Hepatocyte (in vitro differentiated cells): ENCODE measurements at regions not wholly inside any gene's neighbourhood (a gene's known extent, or its start where the extent isn't known, plus 50 kb on each side); places are given as distances from the start of the nearest gene placed in this dataset.

Source experiments
- DNase-seq: peaks from one replicate; pipeline ENCODE4 v3.0.0-alpha.2; 2016; ENCODE audit warnings: low spot score
- H2AFZ ChIP-seq: fragments of 200-600 bp; sonication (generic); 2 replicates; pipeline ENCODE4 v1.6.0; 2016; ENCODE audit warnings: antibody characterized with exemption, mild to moderate bottlenecking
- H3K27ac ChIP-seq: fragments of 200-600 bp; sonication (generic); 2 replicates; pipeline ENCODE4 v1.5.1; 2016; ENCODE audit warnings: mild to moderate bottlenecking
- H3K27me3 ChIP-seq: fragments of 200-600 bp; sonication (generic); 2 replicates; pipeline ENCODE4 v1.6.1; 2016
- H3K36me3 ChIP-seq: fragments of 200-600 bp; sonication (generic); replicated peaks from 2 replicates; pipeline ENCODE4 v1.5.1; 2016; ENCODE audit warnings: low read depth; ENCODE audit not compliant: insufficient read depth
- H3K4me1 ChIP-seq: fragments of 200-600 bp; sonication (generic); 2 replicates; pipeline ENCODE4 v1.5.1; 2016; ENCODE audit warnings: mild to moderate bottlenecking, moderate library complexity; ENCODE audit not compliant: insufficient read depth
- H3K4me2 ChIP-seq: fragments of 200-600 bp; sonication (generic); 2 replicates; pipeline ENCODE4 v1.6.0; 2016
- H3K4me3 ChIP-seq: fragments of 200-600 bp; sonication (generic); 2 replicates; pipeline ENCODE4 v1.5.1; 2016; ENCODE audit warnings: mild to moderate bottlenecking
- H3K79me2 ChIP-seq: fragments of 200-600 bp; sonication (generic); 2 replicates; pipeline ENCODE4 v1.6.0; 2017; ENCODE audit warnings: mild to moderate bottlenecking
- H3K9me2 ChIP-seq: fragments of 200-600 bp; sonication (generic); replicated peaks from 2 replicates; pipeline ENCODE4 v1.6.0; 2017; ENCODE audit warnings: mild to moderate bottlenecking; ENCODE audit not compliant: insufficient read depth
- H3K9me3 ChIP-seq: fragments of 200-600 bp; sonication (generic); 2 replicates; pipeline ENCODE4 v1.5.1; 2016; ENCODE audit warnings: low read depth, mild to moderate bottlenecking
- H4K20me1 ChIP-seq: fragments of 200-600 bp; sonication (generic); 2 replicates; pipeline ENCODE4 v1.6.0; 2016; ENCODE audit warnings: mild to moderate bottlenecking; ENCODE audit not compliant: insufficient read depth, poor library complexity, severe bottlenecking
- EZH2 ChIP-seq: fragments of 200-600 bp; sonication (generic); IDR thresholded peaks from 2 replicates; pipeline ENCODE4 v1.6.1; 2016; ENCODE audit warnings: antibody characterized with exemption, mild to moderate bottlenecking, borderline replicate concordance
- EZH2phosphoT487 ChIP-seq: fragments of 200-600 bp; sonication (generic); IDR thresholded peaks from one replicate; pipeline ENCODE4 v1.6.1; 2018; ENCODE audit warnings: antibody characterized with exemption, mild to moderate bottlenecking, low read depth, moderate library complexity; ENCODE audit not compliant: unreplicated experiment, severe bottlenecking
- WGBS: methylation state at CpG from one replicate; pipeline ENCODE4 v1.1.6; 2016; ENCODE audit warnings: low lambda C conversion rate; ENCODE audit errors: missing lambda C conversion rate; 5-methylcytosine and 5-hydroxymethylcytosine counted together
- TF ChIP-seq, protein P1 (sequence below): fragments of 200-600 bp; sonication (generic); IDR thresholded peaks from 2 replicates; pipeline ENCODE4 v1.5.1; 2016; ENCODE audit warnings: antibody characterized with exemption, mild to moderate bottlenecking; ENCODE audit not compliant: poor library complexity

DNA sequence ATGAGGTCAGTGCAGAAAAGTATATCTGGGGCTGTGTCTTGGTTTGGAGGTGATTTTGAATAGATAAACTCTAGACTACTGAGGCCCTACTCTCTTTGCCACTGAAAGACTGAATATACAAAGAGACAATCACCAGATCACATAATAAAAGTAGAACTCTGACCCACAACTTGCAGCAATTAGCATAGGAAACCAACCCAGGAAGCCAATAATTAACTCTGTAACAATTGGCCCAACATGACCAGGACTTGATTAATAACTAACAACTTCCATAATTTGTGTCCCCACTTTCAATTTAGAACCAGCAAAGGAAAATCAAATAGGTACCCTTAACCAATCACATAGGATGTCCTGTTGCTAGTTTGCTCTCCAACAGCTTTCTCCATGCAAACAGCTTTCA is 1104.9 kb upstream of the CELF4 start:
- Histone ChIP-seq H3K27me3 (no peaks in the 10 kb centered on the region), H3K9me2 (no peaks in the 10 kb centered on the region), H3K27ac (no peak overlapping the region), H2AFZ (no peak overlapping the region), H3K4me3 (no peak overlapping the region), H3K9me3 (no peaks in the 10 kb centered on the region), H3K36me3 (no peaks in the 10 kb centered on the region), H3K4me2 (peak overlapping the region; percentile 23), H3K79me2 (no peaks in the 10 kb centered on the region), H4K20me1 (no peaks in the 10 kb centered on the region), H3K4me1 (peaks cover 6% of the 10 kb centered on the region)
- TF ChIP-seq, protein P1, sequence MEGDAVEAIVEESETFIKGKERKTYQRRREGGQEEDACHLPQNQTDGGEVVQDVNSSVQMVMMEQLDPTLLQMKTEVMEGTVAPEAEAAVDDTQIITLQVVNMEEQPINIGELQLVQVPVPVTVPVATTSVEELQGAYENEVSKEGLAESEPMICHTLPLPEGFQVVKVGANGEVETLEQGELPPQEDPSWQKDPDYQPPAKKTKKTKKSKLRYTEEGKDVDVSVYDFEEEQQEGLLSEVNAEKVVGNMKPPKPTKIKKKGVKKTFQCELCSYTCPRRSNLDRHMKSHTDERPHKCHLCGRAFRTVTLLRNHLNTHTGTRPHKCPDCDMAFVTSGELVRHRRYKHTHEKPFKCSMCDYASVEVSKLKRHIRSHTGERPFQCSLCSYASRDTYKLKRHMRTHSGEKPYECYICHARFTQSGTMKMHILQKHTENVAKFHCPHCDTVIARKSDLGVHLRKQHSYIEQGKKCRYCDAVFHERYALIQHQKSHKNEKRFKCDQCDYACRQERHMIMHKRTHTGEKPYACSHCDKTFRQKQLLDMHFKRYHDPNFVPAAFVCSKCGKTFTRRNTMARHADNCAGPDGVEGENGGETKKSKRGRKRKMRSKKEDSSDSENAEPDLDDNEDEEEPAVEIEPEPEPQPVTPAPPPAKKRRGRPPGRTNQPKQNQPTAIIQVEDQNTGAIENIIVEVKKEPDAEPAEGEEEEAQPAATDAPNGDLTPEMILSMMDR = no peak
- TF ChIP-seq EZH2phosphoT487 (no peak), EZH2 (no peak)
- peak; percentile 8 for DNase-seq

DNA sequence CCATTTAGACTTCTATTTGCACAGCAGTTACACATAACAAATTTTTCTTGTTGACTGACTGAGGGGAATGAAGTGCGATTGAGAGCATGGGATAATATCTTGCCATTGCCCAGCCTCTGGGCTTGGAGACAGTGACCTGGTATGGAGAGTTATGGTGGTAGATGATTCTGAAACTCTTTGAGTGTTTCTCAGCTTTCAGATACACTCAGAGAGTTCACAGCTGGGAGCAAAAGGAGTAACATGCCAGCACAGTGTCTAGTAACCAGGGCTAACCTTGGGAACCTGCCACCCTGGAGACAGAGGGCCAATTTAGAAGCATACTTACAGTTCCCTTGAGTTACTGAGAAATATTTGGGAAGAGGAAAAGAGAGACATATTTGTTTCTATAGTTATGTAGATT is 1099.3 kb upstream of the CELF4 start:
- 92% methylated on average over 1 of the region's 1 CpG for WGBS
- TF ChIP-seq EZH2 = no peak
- TF ChIP-seq, protein P1 = no peak
- no peak for TF ChIP-seq EZH2phosphoT487

DNA sequence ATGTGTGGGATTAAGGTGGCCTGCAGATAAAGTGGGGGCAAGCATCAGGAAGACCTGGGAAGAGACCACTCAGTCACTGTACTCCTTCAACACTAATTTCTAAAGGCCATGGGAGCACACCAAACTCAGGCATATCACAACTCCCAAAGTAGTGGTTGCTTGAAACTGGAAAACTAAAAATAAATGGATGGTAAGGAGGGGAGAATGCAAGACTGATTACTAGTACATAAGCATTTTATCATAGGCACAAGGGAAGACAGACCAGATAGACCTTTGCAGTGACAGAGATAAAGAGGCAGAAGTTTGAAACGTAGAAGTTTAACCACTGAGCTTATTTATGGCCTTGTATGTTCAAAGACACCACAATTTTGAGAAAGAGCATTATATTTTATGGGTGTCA is 1098.1 kb upstream of the CELF4 start:
- H4K20me1 ChIP-seq = no peaks in the 10 kb centered on the region
- H3K9me2 ChIP-seq = no peaks in the 10 kb centered on the region
- no peak overlapping the region for H2AFZ ChIP-seq
- no peak for DNase-seq
- no peaks in the 10 kb centered on the region for H3K79me2 ChIP-seq
- no peak for TF ChIP-seq EZH2
- TF ChIP-seq EZH2phosphoT487 = no peak
- TF ChIP-seq, protein P1 = no peak
- no peaks in the 10 kb centered on the region for H3K27me3 ChIP-seq
- no peak overlapping the region for H3K27ac ChIP-seq
- 68% methylated on average over 1 of the region's 1 CpG for WGBS
- no peak overlapping the region for H3K4me2 ChIP-seq
- H3K4me3 ChIP-seq = no peak overlapping the region
- no peaks in the 10 kb centered on the region for H3K4me1 ChIP-seq
- no peaks in the 10 kb centered on the region for H3K36me3 ChIP-seq
- H3K9me3 ChIP-seq = no peaks in the 10 kb centered on the region

More for the DNA sequence above, 1099.3 kb upstream of the CELF4 start:
- Histone ChIP-seq H3K27me3 (no peaks in the 10 kb centered on the region), H3K79me2 (no peaks in the 10 kb centered on the region), H3K27ac (no peak overlapping the region), H3K9me2 (no peaks in the 10 kb centered on the region), H3K4me2 (no peak overlapping the region), H3K4me1 (no peaks in the 10 kb centered on the region), H4K20me1 (no peaks in the 10 kb centered on the region), H2AFZ (no peak overlapping the region), H3K9me3 (no peaks in the 10 kb centered on the region), H3K36me3 (no peaks in the 10 kb centered on the region), H3K4me3 (no peak overlapping the region)
- DNase-seq = no peak

DNA sequence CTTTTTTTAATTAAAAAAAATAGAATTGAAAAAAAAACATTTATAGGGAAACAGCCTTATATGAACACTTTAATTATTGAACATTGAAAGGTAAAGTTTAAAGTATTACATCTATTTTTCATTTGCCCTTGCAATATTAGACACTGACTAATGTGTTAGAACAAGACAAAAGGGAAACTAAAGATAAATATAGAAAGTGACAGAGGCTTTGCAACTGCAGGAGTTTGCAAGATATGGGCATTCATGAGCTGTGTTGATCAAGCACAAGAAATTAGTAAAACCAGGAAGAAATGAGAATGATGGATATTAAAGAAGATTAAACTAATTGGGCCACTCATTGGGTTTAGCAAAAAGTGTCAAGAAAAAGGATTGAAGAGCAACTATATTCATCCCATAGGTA is 1097.7 kb upstream of the CELF4 start:
- no peak overlapping the region for H3K27ac ChIP-seq
- H3K4me3 ChIP-seq = no peak overlapping the region
- H3K4me1 ChIP-seq = no peaks in the 10 kb centered on the region
- no peaks in the 10 kb centered on the region for H3K27me3 ChIP-seq
- DNase-seq = no peak
- H3K4me2 ChIP-seq = no peak overlapping the region
- no peaks in the 10 kb centered on the region for H3K36me3 ChIP-seq
- no peak for TF ChIP-seq EZH2phosphoT487
- H4K20me1 ChIP-seq = no peaks in the 10 kb centered on the region
- H3K79me2 ChIP-seq = no peaks in the 10 kb centered on the region
- no peak overlapping the region for H2AFZ ChIP-seq
- H3K9me2 ChIP-seq = no peaks in the 10 kb centered on the region
- H3K9me3 ChIP-seq = no peaks in the 10 kb centered on the region
